ENCODE measurements at regions not wholly inside any gene's neighbourhood (a gene's known extent, or its start where the extent isn't known, plus 50 kb on each side); places are given as distances from the start of the nearest gene placed in this dataset.

DNA sequence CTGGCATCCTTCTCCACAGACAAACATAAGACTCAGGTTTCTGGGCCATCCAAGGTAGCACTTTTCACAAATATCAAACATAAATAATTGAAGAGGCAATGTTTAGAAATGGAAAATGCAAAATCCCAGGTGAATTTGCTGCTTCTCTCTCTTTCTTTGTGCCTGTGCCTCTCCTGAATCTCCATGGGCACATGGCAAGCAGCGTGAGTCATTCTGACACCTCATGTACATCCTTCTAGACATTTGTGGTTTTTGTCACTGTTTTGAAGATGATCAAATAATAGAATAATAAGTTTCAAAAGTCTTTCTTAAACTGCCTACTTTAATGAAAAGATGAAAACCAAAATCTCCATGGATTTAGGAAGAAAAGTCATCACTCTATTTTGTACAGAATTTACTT, 60.3 kb upstream of the RAB11FIP2 start:
- no peak for DNase-seq (ENCODE audit: low spot score)

DNA sequence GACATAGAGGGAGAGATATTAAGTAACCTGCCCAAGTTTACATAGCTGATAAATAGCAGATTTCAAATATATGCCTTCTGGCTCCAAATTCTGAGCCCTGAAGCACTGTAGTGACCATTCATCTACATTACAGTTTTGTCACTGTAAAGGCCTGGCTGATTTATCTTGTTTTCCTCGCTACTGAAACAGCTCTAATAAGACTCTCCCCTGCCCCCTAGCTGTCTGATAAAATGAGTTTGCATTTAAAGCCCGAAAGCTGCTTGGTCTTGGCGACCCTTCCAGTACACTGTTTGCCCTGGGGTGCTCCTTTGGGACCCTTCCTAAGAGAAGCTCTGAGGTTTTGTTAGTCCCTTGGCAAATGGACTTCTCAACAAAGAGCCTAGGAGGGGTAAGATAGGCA, 59.7 kb upstream of the RAB11FIP2 start:
- no peak for DNase-seq (ENCODE audit: low spot score)

DNA sequence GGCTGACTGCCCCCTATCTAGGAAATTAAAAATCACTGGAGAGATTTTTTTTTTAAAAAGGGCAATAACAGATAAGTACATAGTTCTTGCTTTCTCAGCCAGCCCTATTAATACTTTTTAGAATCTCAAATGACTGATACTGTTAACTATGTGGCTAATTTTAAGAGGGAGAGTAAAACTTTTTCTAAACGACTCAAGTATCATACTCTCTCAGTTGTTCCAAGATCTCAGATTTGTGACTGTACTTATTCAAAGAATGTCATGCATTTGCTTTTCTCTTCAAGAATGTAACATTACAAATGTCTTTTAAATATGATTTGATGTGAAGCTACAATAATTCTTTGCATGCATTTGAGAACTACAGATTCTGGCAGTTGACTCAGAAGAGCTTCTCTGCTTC, 55.4 kb upstream of the RAB11FIP2 start:
- no peak for DNase-seq (ENCODE audit: low spot score)

DNA sequence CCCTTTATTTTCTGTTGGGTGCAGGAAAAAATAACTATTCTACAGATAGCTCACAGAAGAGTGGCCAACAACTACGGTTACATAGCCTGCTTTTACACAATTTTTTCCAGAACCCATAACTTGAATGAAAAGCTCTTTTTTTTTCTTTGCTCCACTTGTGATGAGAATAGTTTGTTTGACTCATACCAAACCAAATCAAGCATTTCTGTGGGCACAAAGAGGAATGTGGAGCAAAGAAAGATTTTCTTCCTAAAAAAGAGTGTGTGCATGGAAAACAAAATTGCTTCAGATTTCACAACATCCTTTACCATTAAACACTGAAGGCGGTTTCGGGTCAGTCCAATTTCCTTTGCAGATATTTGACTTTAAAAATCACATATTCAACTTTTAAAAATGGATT, 54.8 kb upstream of the RAB11FIP2 start:
- DNase-seq (ENCODE audit: low spot score) = no peak

All from LoVo (cell line).